ENCODE measurements at regions not wholly inside any gene's neighbourhood (a gene's known extent, or its start where the extent isn't known, plus 50 kb on each side); places are given as distances from the start of the nearest gene placed in this dataset.

GRCh38 chr19:28915202-28915601 lies 297.7 kb downstream of the UQCRFS1 start:
- TF ChIP-seq CBX2 (IDR thresholded peaks at IDR 0.05; ENCODE audit: borderline replicate concordance, low read depth) (no peak), USF2 (IDR thresholded peaks at IDR 0.05) (no peak), CTCF (IDR thresholded peaks at IDR 0.05) (no peak), POLR2A (IDR thresholded peaks at IDR 0.05; ENCODE audit: low read length) (no peak), JUN (IDR thresholded peaks at IDR 0.05) (no peak), CEBPB (IDR thresholded peaks at IDR 0.05) (no peak), EP300 (IDR thresholded peaks at IDR 0.05) (no peak), RNF2 (IDR thresholded peaks at IDR 0.05; ENCODE audit: borderline replicate concordance, low read depth) (no peak), NR3C1 (IDR thresholded peaks at IDR 0.05) (no peak), GATA3 (IDR thresholded peaks at IDR 0.05; ENCODE audit: borderline replicate concordance) (no peak)

Data from A549 (cell line).